OCI-LY7 (cell line): ENCODE measurements at regions not wholly inside any gene's neighbourhood (a gene's known extent, or its start where the extent isn't known, plus 50 kb on each side); places are given as distances from the start of the nearest gene placed in this dataset.

Experiments used
- EZH2phosphoT487 ChIP-seq: fragments of 200-600 bp; sonication (generic); IDR thresholded peaks from 2 replicates; pipeline ENCODE4 v1.6.1; 2018; ENCODE audit warnings: low read depth, borderline replicate concordance, mild to moderate bottlenecking, mixed run types, antibody characterized with exemption, low read length, moderate library complexity, mixed read lengths
- TF ChIP-seq, protein P1 (sequence below): fragments of 200-600 bp; sonication (generic); conservative IDR thresholded peaks from 2 replicates; pipeline ENCODE4 v1.5.1; 2014; ENCODE audit warnings: mild to moderate bottlenecking, antibody characterized with exemption, low read length, moderate library complexity, mixed read lengths

DNA sequence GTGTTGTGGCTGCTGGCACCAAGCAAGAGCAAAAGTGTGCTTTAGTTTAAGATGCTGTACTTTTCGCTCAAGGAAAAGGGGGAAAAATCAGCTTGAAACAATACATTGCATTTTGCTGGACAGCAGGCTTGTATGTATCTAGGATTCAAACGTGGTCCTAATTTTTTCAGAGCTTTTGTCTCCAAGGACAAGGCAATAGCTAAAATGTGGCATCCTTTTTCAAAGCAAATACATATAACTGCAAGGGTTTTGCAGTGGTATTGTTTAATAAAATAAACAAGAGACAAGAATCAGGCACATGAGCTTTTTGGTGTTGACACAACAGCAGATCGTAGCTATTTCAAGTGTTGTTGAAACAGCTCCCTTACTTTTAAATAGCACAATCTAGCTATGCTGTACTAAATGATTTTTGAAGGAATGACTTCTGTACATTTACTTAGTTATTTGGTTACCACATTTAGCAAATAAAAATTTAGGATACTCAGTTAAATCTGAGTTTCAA is 137.0 kb upstream of the HEY2 start:
- TF ChIP-seq, protein P1, sequence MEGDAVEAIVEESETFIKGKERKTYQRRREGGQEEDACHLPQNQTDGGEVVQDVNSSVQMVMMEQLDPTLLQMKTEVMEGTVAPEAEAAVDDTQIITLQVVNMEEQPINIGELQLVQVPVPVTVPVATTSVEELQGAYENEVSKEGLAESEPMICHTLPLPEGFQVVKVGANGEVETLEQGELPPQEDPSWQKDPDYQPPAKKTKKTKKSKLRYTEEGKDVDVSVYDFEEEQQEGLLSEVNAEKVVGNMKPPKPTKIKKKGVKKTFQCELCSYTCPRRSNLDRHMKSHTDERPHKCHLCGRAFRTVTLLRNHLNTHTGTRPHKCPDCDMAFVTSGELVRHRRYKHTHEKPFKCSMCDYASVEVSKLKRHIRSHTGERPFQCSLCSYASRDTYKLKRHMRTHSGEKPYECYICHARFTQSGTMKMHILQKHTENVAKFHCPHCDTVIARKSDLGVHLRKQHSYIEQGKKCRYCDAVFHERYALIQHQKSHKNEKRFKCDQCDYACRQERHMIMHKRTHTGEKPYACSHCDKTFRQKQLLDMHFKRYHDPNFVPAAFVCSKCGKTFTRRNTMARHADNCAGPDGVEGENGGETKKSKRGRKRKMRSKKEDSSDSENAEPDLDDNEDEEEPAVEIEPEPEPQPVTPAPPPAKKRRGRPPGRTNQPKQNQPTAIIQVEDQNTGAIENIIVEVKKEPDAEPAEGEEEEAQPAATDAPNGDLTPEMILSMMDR, result no peak
- no peak for TF ChIP-seq EZH2phosphoT487
